Mesothelial cell of epicardium (in vitro differentiated cells): ENCODE measurements at regions not wholly inside any gene's neighbourhood (a gene's known extent, or its start where the extent isn't known, plus 50 kb on each side); places are given as distances from the start of the nearest gene placed in this dataset.

Experiments
- DNase-seq, 2 experiments: peaks; one replicate each; pipeline ENCODE4 v3.0.0; 2021; ENCODE audit warnings: low spot score in 2 of 2; ENCODE audit not compliant: unreplicated experiment in 2 of 2
- H3K27ac Mint-ChIP-seq: 2 replicates; pipeline ENCODE4 v1.8.0; 2021; ENCODE audit warnings: mixed read lengths
- H3K27me3 Mint-ChIP-seq: 2 replicates; pipeline ENCODE4 v1.8.0; 2021; ENCODE audit warnings: low read depth, mixed read lengths
- H3K36me3 Mint-ChIP-seq: 2 replicates; pipeline ENCODE4 v1.8.0; 2021; ENCODE audit warnings: mixed read lengths
- H3K4me1 Mint-ChIP-seq: 2 replicates; pipeline ENCODE4 v1.8.0; 2021; ENCODE audit warnings: mixed read lengths
- H3K4me3 Mint-ChIP-seq: 2 replicates; pipeline ENCODE4 v1.8.0; 2021; ENCODE audit warnings: mild to moderate bottlenecking, moderate library complexity, mixed read lengths
- H3K9me3 Mint-ChIP-seq: 2 replicates; pipeline ENCODE4 v1.8.0; 2021; ENCODE audit warnings: mixed read lengths
- TF ChIP-seq, protein P1 (sequence below): fragments of 200-600 bp; sonication (generic); IDR thresholded peaks from one replicate; pipeline ENCODE4 v1.5.0; 2021; ENCODE audit warnings: antibody characterized with exemption; ENCODE audit not compliant: unreplicated experiment

DNA sequence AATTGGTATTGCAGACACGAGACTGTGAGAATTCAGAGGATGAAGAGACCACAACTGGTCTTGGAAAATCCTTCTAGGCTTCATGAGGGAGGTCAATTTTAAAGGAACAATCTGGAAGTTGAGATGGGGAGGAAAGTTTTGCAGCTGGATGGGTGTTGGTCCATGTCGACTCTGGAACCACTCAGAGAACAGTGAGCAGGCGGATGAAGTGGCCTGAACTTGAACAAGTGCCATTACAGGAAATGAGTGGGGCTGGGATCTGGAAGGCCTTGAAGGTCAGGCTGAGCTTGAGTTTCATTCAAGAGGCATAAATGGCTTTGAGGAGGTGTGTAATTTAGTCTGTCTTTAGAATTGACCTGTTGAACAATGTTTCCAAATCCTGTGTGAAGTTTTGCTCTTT is 140.9 kb downstream of the GALC start:
- Mint-ChIP-seq H3K4me1 (no peaks in the 10 kb centered on the region), H3K27me3 (peaks cover 21% of the 10 kb centered on the region), H3K27ac (no peak overlapping the region), H3K9me3 (no peaks in the 10 kb centered on the region), H3K36me3 (no peaks in the 10 kb centered on the region), H3K4me3 (no peak overlapping the region)
- TF ChIP-seq, protein P1, sequence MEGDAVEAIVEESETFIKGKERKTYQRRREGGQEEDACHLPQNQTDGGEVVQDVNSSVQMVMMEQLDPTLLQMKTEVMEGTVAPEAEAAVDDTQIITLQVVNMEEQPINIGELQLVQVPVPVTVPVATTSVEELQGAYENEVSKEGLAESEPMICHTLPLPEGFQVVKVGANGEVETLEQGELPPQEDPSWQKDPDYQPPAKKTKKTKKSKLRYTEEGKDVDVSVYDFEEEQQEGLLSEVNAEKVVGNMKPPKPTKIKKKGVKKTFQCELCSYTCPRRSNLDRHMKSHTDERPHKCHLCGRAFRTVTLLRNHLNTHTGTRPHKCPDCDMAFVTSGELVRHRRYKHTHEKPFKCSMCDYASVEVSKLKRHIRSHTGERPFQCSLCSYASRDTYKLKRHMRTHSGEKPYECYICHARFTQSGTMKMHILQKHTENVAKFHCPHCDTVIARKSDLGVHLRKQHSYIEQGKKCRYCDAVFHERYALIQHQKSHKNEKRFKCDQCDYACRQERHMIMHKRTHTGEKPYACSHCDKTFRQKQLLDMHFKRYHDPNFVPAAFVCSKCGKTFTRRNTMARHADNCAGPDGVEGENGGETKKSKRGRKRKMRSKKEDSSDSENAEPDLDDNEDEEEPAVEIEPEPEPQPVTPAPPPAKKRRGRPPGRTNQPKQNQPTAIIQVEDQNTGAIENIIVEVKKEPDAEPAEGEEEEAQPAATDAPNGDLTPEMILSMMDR = no peak
- DNase-seq = no peak

DNA sequence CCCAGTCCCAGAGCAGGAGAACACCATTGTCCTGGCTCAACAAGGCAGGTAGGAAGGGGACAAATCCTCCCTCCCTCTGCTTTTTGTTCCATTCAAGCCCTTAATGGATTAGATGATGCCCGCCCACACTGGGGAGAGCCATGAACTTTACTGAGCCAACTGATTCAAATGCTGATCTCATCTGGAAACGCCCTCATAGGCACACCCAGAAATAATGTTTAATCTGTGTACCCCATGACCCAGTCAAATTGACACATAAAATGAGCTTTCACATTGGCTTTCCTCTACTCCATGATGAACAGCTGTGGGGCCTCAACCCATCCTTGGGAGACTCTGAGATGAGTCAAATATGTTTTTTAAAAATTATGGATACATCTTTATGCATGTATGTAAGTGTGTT is 141.8 kb downstream of the GALC start:
- H3K27me3 Mint-ChIP-seq = peaks cover 17% of the 10 kb centered on the region
- no peak overlapping the region for H3K4me3 Mint-ChIP-seq
- no peak for DNase-seq
- no peak overlapping the region for H3K27ac Mint-ChIP-seq
- no peaks in the 10 kb centered on the region for H3K36me3 Mint-ChIP-seq
- TF ChIP-seq, protein P1 = no peak
- H3K4me1 Mint-ChIP-seq = no peaks in the 10 kb centered on the region
- H3K9me3 Mint-ChIP-seq = peaks cover under 1% of the 10 kb centered on the region

DNA sequence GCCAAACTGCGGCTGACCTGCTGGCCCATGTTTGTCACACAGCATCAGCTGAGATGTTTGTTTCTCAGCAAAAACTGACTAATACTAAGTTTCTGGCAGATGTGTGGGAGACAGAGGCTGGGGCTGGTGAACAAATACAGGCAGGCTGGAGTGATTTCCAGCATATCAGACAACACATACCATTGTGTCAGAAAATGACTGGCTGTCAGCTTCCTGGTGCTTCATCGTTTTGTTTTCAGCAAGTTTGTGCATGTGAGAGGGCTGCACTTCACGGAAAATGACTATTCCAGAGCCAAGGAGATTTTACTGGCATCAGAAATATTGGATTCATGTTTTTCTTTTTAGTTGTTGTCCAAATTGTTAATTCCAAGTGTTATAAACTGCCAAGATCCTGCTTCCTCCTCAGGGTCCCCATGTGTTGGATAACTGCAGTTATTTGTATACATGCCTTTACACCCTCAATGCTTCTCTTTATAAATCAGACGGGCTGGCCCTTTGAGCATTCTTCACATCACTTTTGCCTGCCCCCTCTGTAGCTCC is 145.7 kb downstream of the GALC start:
- H3K4me3 Mint-ChIP-seq = no peak overlapping the region
- no peaks in the 10 kb centered on the region for H3K36me3 Mint-ChIP-seq
- TF ChIP-seq, protein P1 = no peak
- no peak overlapping the region for H3K27ac Mint-ChIP-seq
- no peaks in the 10 kb centered on the region for H3K4me1 Mint-ChIP-seq
- peaks cover 3% of the 10 kb centered on the region for H3K9me3 Mint-ChIP-seq
- no peak for DNase-seq
- peaks cover 9% of the 10 kb centered on the region for H3K27me3 Mint-ChIP-seq

DNA sequence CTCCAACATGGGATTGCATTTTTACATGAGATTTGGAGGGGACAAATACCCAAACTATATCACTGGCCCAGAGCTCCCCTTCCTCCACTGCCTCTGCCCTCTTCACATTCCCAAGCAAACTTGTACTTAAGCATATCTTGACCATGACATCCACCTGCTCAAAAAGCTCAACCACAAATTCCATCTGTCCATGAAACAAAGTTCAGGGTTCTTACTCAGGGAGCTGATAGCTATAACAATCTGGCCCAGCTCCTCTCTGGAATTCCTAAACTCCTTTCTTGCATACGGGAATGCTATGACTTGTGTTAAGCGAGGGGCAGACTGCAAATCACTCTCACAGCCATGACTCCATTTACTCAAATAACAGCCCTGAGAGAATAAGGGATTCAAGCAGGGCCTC is 152.1 kb downstream of the GALC start:
- Mint-ChIP-seq H3K27ac (no peak overlapping the region), H3K4me1 (no peaks in the 10 kb centered on the region), H3K4me3 (no peak overlapping the region), H3K36me3 (no peaks in the 10 kb centered on the region), H3K9me3 (peaks cover 9% of the 10 kb centered on the region), H3K27me3 (peaks cover 3% of the 10 kb centered on the region)
- TF ChIP-seq, protein P1 = no peak
- DNase-seq = no peak

DNA sequence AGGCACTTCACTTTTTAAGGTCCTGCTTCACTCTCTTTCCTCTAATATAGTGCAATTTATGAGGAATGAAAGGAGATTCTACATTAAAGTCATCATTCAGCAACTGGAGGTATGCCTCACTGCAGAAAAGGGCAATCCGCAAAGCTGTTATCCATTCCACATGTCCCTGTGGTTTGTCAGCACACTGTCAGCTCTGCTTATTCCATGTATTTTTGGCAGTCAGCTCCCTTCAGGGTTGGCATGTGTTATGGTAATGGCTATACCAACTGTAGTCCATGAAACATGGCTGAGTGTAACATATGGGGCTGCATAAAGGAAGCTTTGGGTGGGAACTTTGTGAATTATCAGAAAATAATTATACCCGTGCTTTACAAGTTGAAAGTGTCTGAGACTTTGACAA is 154.1 kb downstream of the GALC start:
- H3K27ac Mint-ChIP-seq = no peak overlapping the region
- TF ChIP-seq, protein P1 = no peak
- H3K27me3 Mint-ChIP-seq = no peaks in the 10 kb centered on the region
- H3K36me3 Mint-ChIP-seq = no peaks in the 10 kb centered on the region
- no peak for DNase-seq
- H3K4me3 Mint-ChIP-seq = no peak overlapping the region
- peaks cover 9% of the 10 kb centered on the region for H3K9me3 Mint-ChIP-seq
- H3K4me1 Mint-ChIP-seq = no peaks in the 10 kb centered on the region

DNA sequence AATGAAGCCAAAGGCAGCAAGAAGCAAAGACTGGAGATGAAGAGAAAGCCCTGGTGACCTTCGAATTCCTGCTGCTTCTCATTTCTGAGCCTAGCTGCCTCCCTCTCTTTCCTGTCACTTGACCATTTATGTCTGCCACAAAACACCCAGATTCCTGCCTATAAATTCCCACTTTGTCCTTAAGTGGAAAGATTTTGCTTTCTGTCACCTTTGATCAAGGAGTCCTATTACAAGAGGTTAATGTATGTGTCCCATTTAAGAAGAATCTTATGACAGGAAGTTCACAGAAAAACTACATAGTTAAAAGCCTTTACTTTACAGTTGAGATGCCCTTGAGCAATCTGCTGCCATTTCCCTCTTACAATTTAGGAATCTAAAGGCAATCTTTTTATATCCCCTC is 155.7 kb downstream of the GALC start:
- TF ChIP-seq, protein P1 = no peak
- Mint-ChIP-seq H3K27ac (no peak overlapping the region), H3K4me1 (no peaks in the 10 kb centered on the region), H3K27me3 (peaks cover 2% of the 10 kb centered on the region), H3K36me3 (no peaks in the 10 kb centered on the region), H3K4me3 (no peak overlapping the region), H3K9me3 (peaks cover 18% of the 10 kb centered on the region)
- DNase-seq = no peak
